SK-N-SH (cell line): ENCODE measurements at regions not wholly inside any gene's neighbourhood (a gene's known extent, or its start where the extent isn't known, plus 50 kb on each side); places are given as distances from the start of the nearest gene placed in this dataset.

ENCODE experiments used
- CTCF ChIP-seq: fragments of 200-600 bp; sonication (generic); IDR thresholded peaks from 2 replicates; pipeline ENCODE4 v1.6.1; 2017; ENCODE audit warnings: antibody characterized with exemption, mild to moderate bottlenecking, moderate library complexity
- ELF1 ChIP-seq: IDR thresholded peaks from 2 replicates; pipeline ENCODE4 v1.4.0; 2012
- EP300 ChIP-seq, 2 experiments: IDR thresholded peaks; 2 replicates each; pipeline versions ENCODE4 v1.4.0 to v1.6.1; 2012; ENCODE audit warnings: borderline replicate concordance in 1 of 2, low read depth in 1 of 2, low read length in 1 of 2
- POLR2AphosphoS5 ChIP-seq: IDR thresholded peaks from 2 replicates; pipeline ENCODE4 v1.6.1; 2012; ENCODE audit warnings: low read depth, low read length
- RCOR1 ChIP-seq: fragments of 150-350 bp; IDR thresholded peaks from 2 replicates; pipeline ENCODE4 v1.6.1; 2017; ENCODE audit warnings: antibody characterized with exemption, low read length
- TAF1 ChIP-seq: IDR thresholded peaks from 2 replicates; pipeline ENCODE4 v1.6.1; 2012; ENCODE audit warnings: low read depth, mild to moderate bottlenecking, low read length, moderate library complexity, borderline replicate concordance
- TF ChIP-seq, protein P1 (sequence below): fragments of 150-350 bp; IDR thresholded peaks from 2 replicates; pipeline ENCODE4 v1.6.1; 2017; ENCODE audit warnings: antibody characterized with exemption, low read length, low read depth, borderline replicate concordance
- TF ChIP-seq, protein P2 (sequence below): IDR thresholded peaks from 2 replicates; pipeline ENCODE4 v1.4.0; 2012; ENCODE audit warnings: low read depth, borderline replicate concordance

DNA sequence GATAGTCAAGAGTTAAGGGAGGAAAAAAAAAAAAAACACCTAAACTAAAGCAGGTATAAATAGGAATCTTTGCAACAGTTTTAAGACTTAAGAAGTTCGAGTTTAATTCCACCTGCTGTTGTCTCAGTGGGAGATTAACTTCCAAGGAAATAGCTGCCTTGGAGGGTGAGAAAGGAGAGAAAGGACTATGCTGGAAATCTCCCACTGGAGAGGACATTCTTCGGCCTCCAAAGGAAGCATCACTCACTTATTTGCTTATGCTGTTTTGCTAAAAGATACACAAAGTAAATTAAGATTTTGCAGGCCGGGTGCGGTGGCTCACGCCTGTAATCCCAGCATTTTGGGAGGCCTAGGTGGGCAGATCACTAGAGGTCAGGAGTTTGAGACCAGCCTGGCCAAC lies 317.9 kb upstream of the MPDZ start:
- no peak for TF ChIP-seq POLR2AphosphoS5
- no peak for TF ChIP-seq RCOR1
- no peak for TF ChIP-seq EP300 (IDR thresholded peaks at IDR 0.05; ENCODE audit: borderline replicate concordance in 1 of 2, low read depth in 1 of 2, low read length in 1 of 2)
- TF ChIP-seq CTCF, result no peak
- no peak for TF ChIP-seq ELF1
- TF ChIP-seq, protein P1, sequence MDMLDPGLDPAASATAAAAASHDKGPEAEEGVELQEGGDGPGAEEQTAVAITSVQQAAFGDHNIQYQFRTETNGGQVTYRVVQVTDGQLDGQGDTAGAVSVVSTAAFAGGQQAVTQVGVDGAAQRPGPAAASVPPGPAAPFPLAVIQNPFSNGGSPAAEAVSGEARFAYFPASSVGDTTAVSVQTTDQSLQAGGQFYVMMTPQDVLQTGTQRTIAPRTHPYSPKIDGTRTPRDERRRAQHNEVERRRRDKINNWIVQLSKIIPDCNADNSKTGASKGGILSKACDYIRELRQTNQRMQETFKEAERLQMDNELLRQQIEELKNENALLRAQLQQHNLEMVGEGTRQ, result no peak
- no peak for TF ChIP-seq TAF1
- TF ChIP-seq, protein P2, sequence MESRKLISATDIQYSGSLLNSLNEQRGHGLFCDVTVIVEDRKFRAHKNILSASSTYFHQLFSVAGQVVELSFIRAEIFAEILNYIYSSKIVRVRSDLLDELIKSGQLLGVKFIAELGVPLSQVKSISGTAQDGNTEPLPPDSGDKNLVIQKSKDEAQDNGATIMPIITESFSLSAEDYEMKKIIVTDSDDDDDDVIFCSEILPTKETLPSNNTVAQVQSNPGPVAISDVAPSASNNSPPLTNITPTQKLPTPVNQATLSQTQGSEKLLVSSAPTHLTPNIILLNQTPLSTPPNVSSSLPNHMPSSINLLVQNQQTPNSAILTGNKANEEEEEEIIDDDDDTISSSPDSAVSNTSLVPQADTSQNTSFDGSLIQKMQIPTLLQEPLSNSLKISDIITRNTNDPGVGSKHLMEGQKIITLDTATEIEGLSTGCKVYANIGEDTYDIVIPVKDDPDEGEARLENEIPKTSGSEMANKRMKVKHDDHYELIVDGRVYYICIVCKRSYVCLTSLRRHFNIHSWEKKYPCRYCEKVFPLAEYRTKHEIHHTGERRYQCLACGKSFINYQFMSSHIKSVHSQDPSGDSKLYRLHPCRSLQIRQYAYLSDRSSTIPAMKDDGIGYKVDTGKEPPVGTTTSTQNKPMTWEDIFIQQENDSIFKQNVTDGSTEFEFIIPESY, result no peak
